ENCODE measurements at regions not wholly inside any gene's neighbourhood (a gene's known extent, or its start where the extent isn't known, plus 50 kb on each side); places are given as distances from the start of the nearest gene placed in this dataset.

GRCh38 chr11:134795017-134795416 lies 383.0 kb upstream of the B3GAT1 start:
- Mint-ChIP-seq H3K27ac (no peak overlapping the region), H3K4me1 (no peaks in the 10 kb centered on the region), H3K4me3 (no peak overlapping the region), H3K27me3 (peaks cover 7% of the 10 kb centered on the region), H3K9me3 (no peaks in the 10 kb centered on the region)
- ATAC-seq (no peak), DNase-seq (no peak)

- peaks cover under 1% of the 10 kb centered on the region for H3K27me3 Mint-ChIP-seq
- H3K4me3 Mint-ChIP-seq, result no peak overlapping the region
- no peak for DNase-seq
- ATAC-seq, result no peak
- no peaks in the 10 kb centered on the region for H3K9me3 Mint-ChIP-seq
- no peaks in the 10 kb centered on the region for H3K4me1 Mint-ChIP-seq
- H3K27ac Mint-ChIP-seq, result no peak overlapping the region
These were observed 382.1 kb upstream of the B3GAT1 start for GRCh38 chr11:134794192-134794591.

- DNase-seq, result no peak
- Mint-ChIP-seq H3K4me3 (no peak overlapping the region), H3K9me3 (no peaks in the 10 kb centered on the region), H3K27me3 (no peaks in the 10 kb centered on the region), H3K27ac (no peak overlapping the region), H3K4me1 (no peaks in the 10 kb centered on the region)
- no peak for ATAC-seq
These were observed 380.6 kb upstream of the B3GAT1 start for GRCh38 chr11:134792677-134793076.

- ATAC-seq (no peak), DNase-seq (no peak)
- no peak overlapping the region for H3K4me3 Mint-ChIP-seq
- peaks cover 4% of the 10 kb centered on the region for H3K27me3 Mint-ChIP-seq
- H3K9me3 Mint-ChIP-seq, result no peaks in the 10 kb centered on the region
- no peaks in the 10 kb centered on the region for H3K4me1 Mint-ChIP-seq
- no peak overlapping the region for H3K27ac Mint-ChIP-seq
These were observed 380.0 kb upstream of the B3GAT1 start for GRCh38 chr11:134792044-134792443.

GRCh38 chr11:134791102-134791501 lies 379.1 kb upstream of the B3GAT1 start:
- ATAC-seq (no peak), DNase-seq (no peak)
- H3K27ac Mint-ChIP-seq, result no peak overlapping the region
- H3K4me3 Mint-ChIP-seq, result no peak overlapping the region
- peaks cover 13% of the 10 kb centered on the region for H3K27me3 Mint-ChIP-seq
- H3K4me1 Mint-ChIP-seq, result no peaks in the 10 kb centered on the region
- no peaks in the 10 kb centered on the region for H3K9me3 Mint-ChIP-seq

GRCh38 chr11:134789104-134789503 lies 377.1 kb upstream of the B3GAT1 start:
- Mint-ChIP-seq H3K4me1 (no peaks in the 10 kb centered on the region), H3K9me3 (no peaks in the 10 kb centered on the region), H3K4me3 (no peak overlapping the region), H3K27me3 (peaks cover 15% of the 10 kb centered on the region), H3K27ac (no peak overlapping the region)
- no peak for ATAC-seq
- DNase-seq, result no peak

GRCh38 chr11:134786636-134787035 lies 374.6 kb upstream of the B3GAT1 start:
- peaks cover 25% of the 10 kb centered on the region for H3K27me3 Mint-ChIP-seq
- H3K9me3 Mint-ChIP-seq, result no peaks in the 10 kb centered on the region
- no peak for DNase-seq
- no peaks in the 10 kb centered on the region for H3K4me1 Mint-ChIP-seq
- H3K4me3 Mint-ChIP-seq, result no peak overlapping the region
- H3K27ac Mint-ChIP-seq, result no peak overlapping the region
- ATAC-seq, result no peak

GRCh38 chr11:134785660-134786284 lies 373.7 kb upstream of the B3GAT1 start:
- Mint-ChIP-seq H3K4me3 (no peak overlapping the region), H3K9me3 (no peaks in the 10 kb centered on the region), H3K27ac (no peak overlapping the region), H3K27me3 (peaks cover 27% of the 10 kb centered on the region), H3K4me1 (no peaks in the 10 kb centered on the region)
- no peak for DNase-seq
- no peak for ATAC-seq

- Mint-ChIP-seq H3K4me1 (no peaks in the 10 kb centered on the region), H3K4me3 (no peak overlapping the region), H3K9me3 (no peaks in the 10 kb centered on the region), H3K27me3 (peaks cover 30% of the 10 kb centered on the region), H3K27ac (no peak overlapping the region)
- DNase-seq, result no peak
- no peak for ATAC-seq
These were observed 373.0 kb upstream of the B3GAT1 start for GRCh38 chr11:134785059-134785458.

GRCh38 chr11:134784568-134784967 lies 372.5 kb upstream of the B3GAT1 start:
- Mint-ChIP-seq H3K9me3 (no peaks in the 10 kb centered on the region), H3K4me1 (no peaks in the 10 kb centered on the region), H3K27ac (no peak overlapping the region), H3K4me3 (no peak overlapping the region), H3K27me3 (peaks cover 34% of the 10 kb centered on the region)
- DNase-seq (no peak), ATAC-seq (no peak)

GRCh38 chr11:134784046-134784445 lies 372.0 kb upstream of the B3GAT1 start:
- DNase-seq, result no peak
- Mint-ChIP-seq H3K4me3 (no peak overlapping the region), H3K27me3 (peaks cover 39% of the 10 kb centered on the region), H3K27ac (no peak overlapping the region), H3K9me3 (no peaks in the 10 kb centered on the region), H3K4me1 (no peaks in the 10 kb centered on the region)
- no peak for ATAC-seq

- ATAC-seq, result no peak
- no peak overlapping the region for H3K4me3 Mint-ChIP-seq
These were observed 371.2 kb upstream of the B3GAT1 start for GRCh38 chr11:134783234-134783633.

GRCh38 chr11:134781380-134781866 lies 369.4 kb upstream of the B3GAT1 start:
- H3K9me3 Mint-ChIP-seq, result no peaks in the 10 kb centered on the region
- no peaks in the 10 kb centered on the region for H3K4me1 Mint-ChIP-seq
- no peak for ATAC-seq
- H3K4me3 Mint-ChIP-seq, result no peak overlapping the region
- peaks cover 29% of the 10 kb centered on the region for H3K27me3 Mint-ChIP-seq
- DNase-seq, result no peak
- no peak overlapping the region for H3K27ac Mint-ChIP-seq

More at GRCh38 chr11:134783234-134783633, 371.2 kb upstream of the B3GAT1 start:
- Mint-ChIP-seq H3K9me3 (no peaks in the 10 kb centered on the region), H3K27ac (no peak overlapping the region), H3K4me1 (no peaks in the 10 kb centered on the region), H3K27me3 (peaks cover 39% of the 10 kb centered on the region)
- no peak for DNase-seq

GRCh38 chr11:134780486-134781147 lies 368.6 kb upstream of the B3GAT1 start:
- no peak for ATAC-seq
- Mint-ChIP-seq H3K4me1 (no peaks in the 10 kb centered on the region), H3K4me3 (no peak overlapping the region), H3K27ac (no peak overlapping the region), H3K27me3 (peaks cover 25% of the 10 kb centered on the region), H3K9me3 (no peaks in the 10 kb centered on the region)
- no peak for DNase-seq

- Mint-ChIP-seq H3K4me1 (no peaks in the 10 kb centered on the region), H3K9me3 (peaks cover 0 to under 1% of the 10 kb centered on the region in 2 donors), H3K4me3 (no peak overlapping the region), H3K27me3 (peaks cover 25% of the 10 kb centered on the region), H3K27ac (no peak overlapping the region)
- ATAC-seq (no peak), DNase-seq (no peak)
These were observed 367.1 kb upstream of the B3GAT1 start for GRCh38 chr11:134779179-134779578.

GRCh38 chr11:134768463-134768862 lies 356.4 kb upstream of the B3GAT1 start:
- ATAC-seq, result no peak
- Mint-ChIP-seq H3K4me3 (no peak overlapping the region), H3K4me1 (no peaks in the 10 kb centered on the region), H3K9me3 (peaks cover 23 to 32% of the 10 kb centered on the region in 2 donors), H3K27me3 (no peaks in the 10 kb centered on the region), H3K27ac (no peak overlapping the region)
- DNase-seq, result no peak
